ENCODE measurements at regions not wholly inside any gene's neighbourhood (a gene's known extent, or its start where the extent isn't known, plus 50 kb on each side); places are given as distances from the start of the nearest gene placed in this dataset.
"Not testable (repeated sequence)": the region's sequence is repeated elsewhere in the genome, so short reads cannot be mapped to it uniquely, and the experiment has no call there.

DNA sequence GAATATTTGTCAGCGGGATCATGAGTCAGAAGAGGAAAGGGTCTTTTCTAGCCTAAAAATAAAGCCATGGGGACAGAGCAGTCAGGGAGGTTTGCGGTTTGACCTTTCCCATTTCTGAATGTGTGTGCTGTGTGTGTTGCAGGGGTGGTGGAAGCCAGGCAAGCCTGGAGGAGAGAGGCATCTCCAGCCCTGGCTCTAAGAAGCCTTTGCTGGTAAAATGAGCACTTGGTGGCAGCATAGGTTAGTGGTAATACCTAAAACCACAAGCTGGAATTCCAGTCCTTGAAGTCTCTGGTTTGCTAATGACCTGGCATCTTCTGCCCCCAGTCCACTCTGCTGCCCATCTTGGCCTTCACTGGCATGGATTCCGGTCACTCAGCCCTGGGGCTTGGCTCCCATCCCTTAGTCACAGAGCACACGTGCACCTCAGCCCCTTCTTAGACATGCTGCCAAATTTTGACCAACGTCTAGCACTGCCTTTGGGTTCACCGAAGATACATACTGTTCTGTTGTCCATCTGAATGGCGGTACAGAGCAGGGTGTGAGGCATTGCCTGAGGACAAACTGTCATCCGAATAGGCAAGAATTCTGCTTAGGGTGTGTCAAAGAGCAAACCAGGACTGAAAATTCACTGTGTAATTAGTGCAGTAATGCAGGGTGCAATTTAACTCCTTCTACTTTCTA lies 52.7 kb downstream of the KCNA5 start:
- DNase-seq (no peak), ATAC-seq (no peak)

DNA sequence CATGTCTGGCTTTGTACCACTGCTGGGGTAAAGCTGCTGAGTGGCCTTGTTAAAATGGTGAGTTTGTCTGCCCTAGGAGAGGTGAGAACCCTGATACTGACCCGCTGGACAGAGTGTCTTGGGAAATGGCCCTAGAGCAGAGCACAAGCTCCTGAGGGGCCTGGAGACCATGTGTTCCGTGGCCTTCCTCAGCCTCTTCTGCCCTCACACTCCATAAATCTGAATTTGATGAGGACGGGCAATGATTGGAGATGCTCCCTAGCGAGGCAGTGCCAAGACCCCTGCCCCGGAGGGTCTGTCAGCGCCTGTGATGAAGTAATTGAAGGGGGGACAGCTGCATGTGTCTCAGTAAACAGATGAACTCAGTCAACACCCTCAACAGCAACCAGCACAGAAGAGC lies 54.1 kb downstream of the KCNA5 start:
- no peak for ATAC-seq
- no peak for DNase-seq

DNA sequence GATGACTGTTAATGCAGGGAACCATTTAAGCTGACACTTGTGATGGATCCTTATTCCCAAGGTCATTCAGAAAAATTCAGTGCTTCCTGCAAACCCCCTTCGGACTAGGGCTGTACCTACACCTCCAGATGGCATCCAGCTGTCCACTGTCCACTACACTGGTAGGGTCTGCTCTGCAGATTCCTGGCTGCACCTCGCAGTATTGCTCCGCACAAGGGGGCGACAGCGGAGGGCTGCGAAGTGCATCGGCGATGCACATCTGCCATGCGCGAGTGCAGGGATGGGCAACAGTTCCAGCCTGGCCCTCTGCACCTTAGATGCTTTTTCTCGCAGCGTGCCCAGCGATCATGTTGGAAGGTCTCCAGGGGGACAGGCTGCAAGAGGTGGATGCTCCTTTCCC lies 55.5 kb downstream of the KCNA5 start:
- no peak for ATAC-seq
- no peak for DNase-seq

DNA sequence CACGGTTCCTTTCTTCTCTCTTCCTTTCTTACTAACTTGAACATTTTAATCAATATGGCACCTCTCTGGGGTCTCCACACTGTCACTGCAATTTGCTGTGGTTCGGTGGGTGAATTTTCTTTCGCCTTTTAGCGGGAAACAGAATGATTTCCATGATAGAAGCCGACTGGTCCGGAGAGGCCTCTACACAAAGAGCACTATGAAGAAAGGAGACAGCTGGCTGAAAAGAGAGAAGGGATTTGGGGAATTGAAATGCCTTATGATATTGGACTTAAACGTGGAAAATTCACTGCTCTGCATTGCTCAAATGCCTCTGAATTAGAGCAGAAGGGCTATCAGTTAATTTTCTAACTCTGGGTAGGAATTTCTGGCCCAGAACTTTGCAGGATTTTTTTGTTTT lies 55.9 kb downstream of the KCNA5 start:
- ATAC-seq: no peak
- DNase-seq: no peak

DNA sequence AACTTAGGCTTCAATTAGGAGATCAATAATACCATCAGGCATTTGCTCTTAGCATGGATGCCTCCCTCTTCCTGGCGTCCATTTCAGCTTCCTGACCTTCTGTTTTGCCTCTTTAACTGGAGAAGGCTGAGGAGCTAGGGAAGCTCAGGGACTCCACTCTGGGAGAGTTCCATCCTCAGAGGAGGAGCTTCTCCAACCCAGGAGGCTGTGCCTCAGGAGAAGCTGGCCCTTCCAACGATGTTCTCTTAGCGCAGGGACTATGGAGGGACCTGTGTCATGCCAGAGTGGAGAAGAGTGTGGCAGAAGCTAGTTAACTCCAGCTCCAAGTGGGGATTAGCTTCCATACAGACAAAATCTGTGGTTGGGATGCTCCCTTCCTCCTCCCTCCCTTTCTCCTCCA lies 58.0 kb downstream of the KCNA5 start:
- ATAC-seq (no peak), DNase-seq (no peak)

- no peak for DNase-seq
- no peak for ATAC-seq
Measured at GRCh38 chr12:5102261-5102789, 58.6 kb downstream of the KCNA5 start.

DNA sequence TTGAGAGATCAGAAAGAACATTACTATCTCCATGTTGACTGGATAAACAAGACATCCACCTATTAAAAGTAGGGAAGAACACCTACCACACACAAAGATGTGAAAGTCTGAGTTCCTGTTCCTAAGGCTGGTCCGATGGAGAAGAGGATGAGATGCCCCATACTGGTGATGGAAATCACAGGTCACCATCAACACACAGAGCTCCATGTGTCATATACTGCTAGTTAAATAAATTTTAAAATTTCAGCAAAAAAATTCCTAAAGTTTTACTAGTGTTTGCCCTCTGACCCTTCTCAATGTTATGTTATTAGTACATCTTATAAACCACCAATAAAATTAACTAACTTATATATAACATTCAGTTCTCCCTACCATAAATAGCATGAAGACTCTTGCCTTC lies 59.1 kb downstream of the KCNA5 start:
- DNase-seq (no peak), ATAC-seq (no peak)

DNA sequence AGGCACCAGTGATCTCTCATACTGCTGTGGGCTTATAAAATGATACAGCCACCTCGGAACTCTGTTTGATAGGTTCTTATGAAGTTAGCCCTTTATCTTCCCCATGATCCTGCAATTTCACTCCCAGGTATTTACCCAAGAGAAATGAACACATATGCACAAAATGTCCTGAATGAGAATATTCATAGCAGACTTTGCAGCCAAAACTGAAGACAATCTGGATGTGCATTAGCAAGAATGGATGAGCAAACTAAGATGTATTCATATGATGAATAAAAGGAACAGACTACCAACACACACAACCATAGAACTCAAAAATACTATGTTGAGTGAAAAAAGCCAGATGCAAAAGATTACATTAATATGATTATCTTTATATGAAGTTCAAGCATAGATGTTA lies 66.7 kb downstream of the KCNA5 start:
- no peak for ATAC-seq
- no peak for DNase-seq

GRCh38 chr12:5114436-5114835 lies 70.8 kb downstream of the KCNA5 start:
- ATAC-seq: no peak
- no peak for DNase-seq

DNA sequence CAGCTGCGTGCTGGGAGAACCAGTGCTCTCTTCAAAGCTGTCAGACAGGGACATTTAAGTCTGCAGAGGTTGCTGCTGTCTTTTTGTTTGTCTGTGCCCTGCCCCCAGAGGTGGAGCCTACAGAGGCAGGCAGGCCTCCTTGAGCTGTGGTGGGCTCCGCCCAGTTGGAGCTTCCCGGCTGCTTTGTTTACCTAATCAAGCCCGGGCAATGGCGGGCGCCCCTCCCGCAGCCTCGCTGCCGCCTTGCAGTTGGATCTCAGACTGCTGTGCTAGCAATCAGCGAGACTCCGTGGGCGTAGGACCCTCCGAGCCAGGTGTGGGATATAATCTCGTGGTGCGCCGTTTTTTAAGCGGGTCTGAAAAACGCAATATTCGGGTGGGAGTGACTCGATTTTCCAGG lies 78.1 kb downstream of the KCNA5 start:
- not testable (repeated sequence) for ATAC-seq, DNase-seq

GRCh38 chr12:5122256-5122831 lies 78.7 kb downstream of the KCNA5 start:
- not testable (repeated sequence) for ATAC-seq, DNase-seq

GRCh38 chr12:5123921-5124320 lies 80.2 kb downstream of the KCNA5 start:
- DNase-seq (no peak), ATAC-seq (no peak)

GRCh38 chr12:5124401-5124800 lies 80.7 kb downstream of the KCNA5 start:
- ATAC-seq (no peak), DNase-seq (no peak)

DNA sequence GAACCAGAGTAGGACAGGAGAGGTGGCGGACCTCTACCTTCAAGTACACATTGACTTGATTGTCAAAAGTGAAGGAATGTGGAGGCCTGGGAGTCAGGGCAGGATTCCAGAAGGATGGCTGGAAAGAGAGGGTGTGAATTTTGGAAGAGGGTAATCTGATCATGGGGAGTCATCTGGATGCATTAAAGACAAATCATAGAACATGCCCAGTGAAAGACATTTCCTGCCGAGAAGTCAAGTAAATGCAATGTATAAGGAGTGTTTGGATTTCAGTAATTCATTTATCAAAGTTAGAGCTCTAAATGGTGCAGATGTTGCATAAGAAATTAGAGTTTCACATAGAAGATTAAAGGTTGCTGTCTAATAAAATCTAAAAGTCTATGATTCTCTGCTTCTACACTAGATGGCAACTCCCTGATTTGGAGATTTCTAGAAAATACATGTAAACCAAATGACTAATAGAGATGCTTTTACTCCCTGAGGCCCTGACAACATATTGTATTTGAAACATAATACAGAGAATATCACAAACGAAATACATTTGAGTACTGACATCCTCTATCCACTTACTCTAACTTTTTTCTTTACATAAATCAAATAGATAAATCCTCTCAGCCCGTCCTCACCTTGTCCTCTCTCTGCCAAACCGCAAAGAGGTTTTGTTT lies 91.3 kb downstream of the KCNA5 start:
- DNase-seq (no peak), ATAC-seq (no peak)

GRCh38 chr12:5138256-5138655 lies 94.6 kb downstream of the KCNA5 start:
- DNase-seq (no peak), ATAC-seq (no peak)

- DNase-seq (no peak), ATAC-seq (no peak)
Measured at GRCh38 chr12:5138845-5139244, 95.2 kb downstream of the KCNA5 start.

DNA sequence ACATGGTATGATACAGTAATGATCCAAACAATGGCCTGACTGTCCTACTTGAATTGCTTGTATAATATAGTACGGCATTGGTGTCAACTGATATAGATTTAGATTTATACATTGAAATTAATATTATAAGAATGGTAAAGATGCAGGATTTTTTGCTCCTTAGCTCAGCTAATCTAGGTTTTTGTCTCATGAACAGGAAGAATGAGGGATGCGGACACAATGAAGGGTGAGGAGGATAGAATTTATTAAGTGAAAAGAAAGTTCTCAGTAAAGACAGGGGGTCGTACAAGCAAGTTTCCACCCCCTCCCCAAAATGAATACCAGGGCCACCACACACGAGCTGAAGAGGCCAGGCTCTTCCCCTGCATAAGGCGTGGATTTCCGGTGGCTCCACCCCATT lies 96.1 kb downstream of the KCNA5 start:
- no peak for ATAC-seq
- DNase-seq: no peak

DNA sequence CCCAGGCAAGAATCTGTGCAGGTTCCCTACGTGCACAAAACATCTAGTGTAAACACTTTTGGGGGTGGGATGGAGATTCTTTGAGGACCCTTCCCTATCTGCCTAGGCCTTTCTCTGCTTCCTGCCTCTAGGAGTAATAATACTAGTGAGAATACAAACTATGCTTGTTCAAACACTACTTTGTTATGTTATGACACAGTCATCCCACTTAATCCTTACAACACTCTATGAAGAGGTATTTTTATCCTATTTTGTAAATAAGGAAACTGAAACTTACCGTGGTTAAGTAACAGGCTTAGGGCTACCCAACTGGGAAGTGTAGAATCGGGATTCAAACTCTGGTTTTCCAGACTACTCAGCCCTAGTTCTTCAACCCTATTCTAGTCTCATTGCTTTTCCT lies 96.5 kb downstream of the KCNA5 start:
- ATAC-seq (no peak), DNase-seq (no peak)

DNA sequence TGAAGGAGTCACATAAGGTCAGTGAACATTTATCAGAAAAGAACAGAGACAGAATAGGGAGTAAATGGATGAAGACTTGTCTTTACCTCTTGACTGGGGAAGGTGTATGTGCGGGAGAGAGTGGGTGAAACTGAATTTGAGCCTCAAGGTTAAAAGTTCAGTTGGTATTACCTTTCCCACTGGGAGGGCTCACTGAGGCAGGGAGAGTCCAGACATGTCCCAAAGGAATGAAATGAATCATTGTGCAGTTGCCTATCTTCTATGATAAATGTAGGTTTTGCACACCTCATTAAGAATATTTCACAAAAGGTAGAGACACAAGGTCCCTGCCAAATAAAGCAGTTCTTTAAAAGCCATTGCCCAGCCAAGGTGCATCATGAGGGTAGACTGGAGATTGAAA lies 105.2 kb downstream of the KCNA5 start:
- ATAC-seq (no peak), DNase-seq (no peak)

- ATAC-seq: no peak
- DNase-seq: no peak
Measured at GRCh38 chr12:5154091-5154490, 110.4 kb downstream of the KCNA5 start.

- ATAC-seq: no peak
- no peak for DNase-seq
Measured at GRCh38 chr12:5155866-5156265, 112.2 kb downstream of the KCNA5 start.

- ATAC-seq: no peak
- no peak for DNase-seq
Measured at GRCh38 chr12:5160827-5161226, 117.1 kb downstream of the KCNA5 start.

DNA sequence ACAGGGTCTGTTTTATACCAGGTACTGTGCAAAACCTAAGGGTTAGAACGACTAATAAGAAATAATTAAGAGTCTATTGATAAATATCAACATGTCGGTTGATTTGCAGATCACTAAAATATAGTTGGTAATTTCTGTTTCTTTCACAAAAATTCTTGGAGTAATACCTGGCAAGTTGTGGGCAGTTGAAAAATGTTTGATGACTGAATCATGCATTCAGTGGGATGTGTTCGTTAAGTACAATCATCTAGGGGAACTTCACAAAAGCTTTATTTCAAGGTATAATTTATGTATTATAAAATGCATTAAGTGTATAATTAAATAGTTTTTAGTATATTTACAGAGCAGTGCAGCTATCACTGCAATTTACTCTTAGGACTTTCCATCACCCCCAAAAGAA lies 120.0 kb downstream of the KCNA5 start:
- DNase-seq (no peak), ATAC-seq (no peak)
